T-cell (primary cell): ENCODE measurements at regions not wholly inside any gene's neighbourhood (a gene's known extent, or its start where the extent isn't known, plus 50 kb on each side); places are given as distances from the start of the nearest gene placed in this dataset.

Experiments
- ATAC-seq, 4 experiments: fragments of 200-7000 bp in 3 of 4; fragments of 150-1000 bp in 1 of 4; cut with Tn5 transposase; replicated peaks in 1 of 4; 1 replicate in 3 of 4; 2 replicates in 1 of 4; pipeline ENCODE4 v1.10.0; 2021; ENCODE audit warnings: moderate library complexity in 3 of 4, mild to moderate bottlenecking in 2 of 4, moderate number of reproducible peaks in 1 of 4
- CTCF ChIA-PET, 2 donors: fragments of 300-600 bp; sonication (Branson Sonifier 250); formaldehyde crosslinking; loops; one replicate each; lab custom pipeline; 2022; ENCODE audit warnings: antibody characterized with exemption in 2 of 2; lab: Charles Lee
- POLR2A ChIA-PET, 2 donors: fragments of 300-600 bp; sonication (Branson Sonifier 250); formaldehyde crosslinking; loops; one replicate each; lab custom pipeline; 2022; ENCODE audit warnings: antibody characterized with exemption in 2 of 2; lab: Charles Lee
- DNase-seq, 35 experiments: peaks; one replicate each; pipeline versions ENCODE4 v3.0.0 to v3.0.0-alpha.2; 2013 to 2023
- H3K27ac ChIP-seq: one replicate; pipeline ENCODE4 v1.5.1; 2013; ENCODE audit warnings: low read length
- H3K27me3 ChIP-seq, 2 experiments: replicated peaks in 1 of 2; 1 replicate in 1 of 2; 2 replicates in 1 of 2; pipeline versions ENCODE4 v1.6.1 to v1.7.0; 2013; ENCODE audit warnings: low read length in 1 of 2, mixed read lengths in 1 of 2; ENCODE audit not compliant: control insufficient read depth in 2 of 2, insufficient read depth in 2 of 2; ENCODE audit errors: extremely low read depth in 1 of 2
- H3K36me3 ChIP-seq, 2 donors: 1 replicate in 1 of 2; 2 replicates in 1 of 2; pipeline versions ENCODE4 v1.6.1 to v1.7.0; 2013; ENCODE audit warnings: low read length in 1 of 2; ENCODE audit not compliant: control insufficient read depth in 2 of 2, insufficient read depth in 1 of 2; ENCODE audit errors: extremely low read depth in 1 of 2
- H3K4me1 ChIP-seq, 2 experiments: 1 replicate in 1 of 2; 2 replicates in 1 of 2; pipeline versions ENCODE4 v1.6.1 to v1.7.0; 2013; ENCODE audit warnings: low read length in 2 of 2, mixed read lengths in 1 of 2; ENCODE audit not compliant: insufficient read depth in 2 of 2, control insufficient read depth in 1 of 2; ENCODE audit errors: extremely low read depth in 1 of 2
- H3K4me3 ChIP-seq, 2 donors: 1 replicate in 1 of 2; 2 replicates in 1 of 2; pipeline versions ENCODE4 v1.5.1 to v1.7.0; 2013; ENCODE audit warnings: mild to moderate bottlenecking in 2 of 2, low read length in 1 of 2, moderate library complexity in 1 of 2; ENCODE audit not compliant: control insufficient read depth in 1 of 2; ENCODE audit errors: extremely low read depth in 1 of 2
- H3K9me3 ChIP-seq: 2 replicates; pipeline ENCODE4 v1.7.0; 2013
- H3K27ac Mint-ChIP-seq, 2 donors: one replicate each; pipeline ENCODE4 v1.8.0; 2020 to 2021; ENCODE audit warnings: mild to moderate bottlenecking in 2 of 2, mixed read lengths in 2 of 2
- H3K27me3 Mint-ChIP-seq, 2 donors: one replicate each; pipeline ENCODE4 v1.8.0; 2021 to 2022; ENCODE audit warnings: mixed read lengths in 2 of 2
- H3K36me3 Mint-ChIP-seq: one replicate; pipeline ENCODE4 v1.8.0; 2021; ENCODE audit warnings: mixed read lengths
- H3K4me1 Mint-ChIP-seq, 3 donors: one replicate each; pipeline ENCODE4 v1.8.0; 2020 to 2022; ENCODE audit warnings: mixed read lengths in 3 of 3, mild to moderate bottlenecking in 1 of 3
- H3K4me3 Mint-ChIP-seq, 3 donors: one replicate each; pipeline ENCODE4 v1.8.0; 2020 to 2022; ENCODE audit warnings: mild to moderate bottlenecking in 3 of 3, mixed read lengths in 3 of 3, moderate library complexity in 3 of 3
- H3K9me3 Mint-ChIP-seq, 3 donors: one replicate each; pipeline ENCODE4 v1.8.0; 2020 to 2022; ENCODE audit warnings: mixed read lengths in 3 of 3
- WGBS: methylation state at CpG from one replicate; pipeline ENCODE4 v1.1.5; 2013; ENCODE audit warnings: missing lambda C conversion rate; ENCODE audit not compliant: insufficient coverage; 5-methylcytosine and 5-hydroxymethylcytosine counted together

DNA sequence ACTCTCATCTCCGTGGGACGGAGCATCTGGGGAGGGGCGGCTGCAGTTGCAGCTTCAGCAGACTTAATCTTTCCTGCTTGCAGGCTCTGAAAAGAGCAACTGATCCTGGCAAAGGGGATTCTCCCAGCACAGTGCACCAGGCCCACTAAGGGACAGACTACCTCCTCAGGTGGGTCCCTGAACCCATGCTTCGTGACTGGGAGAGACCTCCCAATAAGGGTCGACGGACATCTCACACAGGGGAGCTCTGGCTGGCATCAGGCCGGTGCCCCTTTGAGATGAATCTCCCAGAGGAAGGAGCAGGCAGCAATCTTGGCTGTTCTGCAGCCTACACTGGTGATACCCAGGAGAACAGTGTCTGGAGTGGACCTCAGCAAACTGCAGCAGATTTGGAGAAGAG lies 303.3 kb upstream of the FGF16 start:
- no peak for DNase-seq
- no peaks in the 10 kb centered on the region for H3K4me1 ChIP-seq

DNA sequence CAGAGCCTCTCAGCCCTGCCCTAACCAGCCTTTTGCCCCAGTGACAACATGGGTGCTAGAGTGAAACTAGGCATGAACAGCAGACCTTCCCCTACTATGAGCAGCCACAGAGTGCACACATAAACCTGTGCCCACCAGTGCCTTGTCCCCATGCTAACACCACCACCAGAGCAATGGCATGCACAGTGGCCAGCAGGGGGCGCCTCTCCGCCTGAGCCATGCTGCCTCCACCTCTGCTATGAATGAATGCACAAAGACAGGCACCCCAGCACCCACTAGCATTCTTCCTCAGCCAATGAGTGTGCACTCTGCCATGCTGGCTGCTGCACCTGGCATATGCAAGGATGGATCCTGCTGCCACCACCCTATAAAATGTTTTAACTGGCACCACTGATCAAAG lies 286.9 kb upstream of the FGF16 start:
- CTCF ChIA-PET, result no interaction called here
- Histone ChIP-seq H3K27me3 (no peaks in the 10 kb centered on the region), H3K9me3 (no peaks in the 10 kb centered on the region), H3K4me3 (no peak overlapping the region), H3K27ac (no peak overlapping the region), H3K36me3 (no peaks in the 10 kb centered on the region), H3K4me1 (no peaks in the 10 kb centered on the region)
- peaks cover 0 to 4% of the 10 kb centered on the region in 2 donors for H3K27me3 Mint-ChIP-seq
- H3K27ac Mint-ChIP-seq, result no peak overlapping the region
- H3K9me3 Mint-ChIP-seq, result peaks cover 8 to 22% (median 11%) of the 10 kb centered on the region in 3 donors
- POLR2A ChIA-PET, result no interaction called here
- no peak overlapping the region for H3K4me3 Mint-ChIP-seq
- DNase-seq (peak in 6 of 35 experiments; percentile 0 to 9 (median 6)), ATAC-seq (no peak)
- WGBS, result no CpG with 5 or more reads among the region's 2 CpGs
- H3K4me1 Mint-ChIP-seq, result no peaks in the 10 kb centered on the region
- H3K36me3 Mint-ChIP-seq, result no peaks in the 10 kb centered on the region

More for the DNA sequence above, 303.3 kb upstream of the FGF16 start:
- Mint-ChIP-seq H3K9me3 (peaks cover 0 to 4% (median 0%) of the 10 kb centered on the region in 3 donors), H3K4me1 (no peaks in the 10 kb centered on the region), H3K4me3 (no peak overlapping the region), H3K36me3 (no peaks in the 10 kb centered on the region), H3K27ac (no peak overlapping the region), H3K27me3 (peaks cover 2 to 14% of the 10 kb centered on the region in 2 donors)
- ChIA-PET CTCF (no interaction called here), POLR2A (interaction anchor here in 1 of 2 donors (0.7 kb wide), 1 partner anchor 1196 kb away, joined by 4 read pairs; no protein-coding TSS in a partner anchor)
- Histone ChIP-seq H3K27me3 (peaks cover 0 to 3% of the 10 kb centered on the region in 2 experiments), H3K36me3 (no peaks in the 10 kb centered on the region), H3K4me3 (no peak overlapping the region), H3K9me3 (no peaks in the 10 kb centered on the region), H3K27ac (no peak overlapping the region)
- ATAC-seq, result no peak
- WGBS, result 95% methylated on average over 3 of the region's 7 CpGs

DNA sequence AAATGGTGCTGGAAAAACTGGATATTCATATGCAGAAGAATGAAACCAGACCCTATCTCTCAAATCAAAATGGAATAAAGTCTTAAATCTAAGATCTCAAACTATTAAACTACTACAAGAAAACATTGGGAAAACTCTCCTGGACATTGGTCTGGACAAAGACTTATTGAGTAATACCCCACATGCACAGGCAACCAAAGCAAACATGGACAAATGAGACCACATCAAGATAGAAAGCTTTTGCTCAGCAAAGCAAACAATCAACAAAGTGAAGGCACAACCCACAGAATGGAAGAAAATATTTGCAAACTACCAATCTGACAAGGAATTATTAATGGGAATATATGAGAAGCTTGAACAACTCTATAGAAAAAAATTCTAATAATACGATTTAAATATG lies 284.4 kb upstream of the FGF16 start:
- Mint-ChIP-seq H3K27me3 (peaks cover 0 to 2% of the 10 kb centered on the region in 2 donors), H3K9me3 (peaks cover 8 to 18% (median 11%) of the 10 kb centered on the region in 3 donors), H3K27ac (no peak overlapping the region), H3K36me3 (no peaks in the 10 kb centered on the region), H3K4me3 (no peak overlapping the region), H3K4me1 (no peaks in the 10 kb centered on the region)
- H3K36me3 ChIP-seq, result no peaks in the 10 kb centered on the region
- H3K27ac ChIP-seq, result no peak overlapping the region
- ATAC-seq (no peak), DNase-seq (no peak)
- H3K4me1 ChIP-seq, result no peaks in the 10 kb centered on the region
- no peak overlapping the region for H3K4me3 ChIP-seq
- no CpG with 5 or more reads among the region's 1 CpG for WGBS
- ChIA-PET CTCF (no interaction called here), POLR2A (no interaction called here)
- no peaks in the 10 kb centered on the region for H3K27me3 ChIP-seq
- no peaks in the 10 kb centered on the region for H3K9me3 ChIP-seq

DNA sequence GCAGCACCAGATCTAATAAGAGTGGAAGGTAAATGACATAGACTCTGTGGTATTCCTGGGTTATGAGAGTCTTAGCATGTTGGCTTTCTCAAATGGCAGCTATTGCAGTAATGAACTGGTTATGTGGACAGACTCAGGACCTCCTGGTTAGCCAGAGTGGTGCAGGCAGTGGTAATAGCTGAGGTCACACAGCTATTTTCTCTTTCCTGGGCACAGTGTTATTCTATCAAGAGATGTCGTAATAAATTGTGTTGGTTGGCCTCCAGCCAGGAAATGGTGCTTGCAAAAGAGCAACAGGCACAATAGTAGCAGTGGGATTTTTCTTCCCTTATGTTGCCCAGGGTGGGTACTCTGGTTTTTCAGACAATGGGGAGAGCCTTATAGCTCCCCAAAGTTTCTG lies 279.2 kb upstream of the FGF16 start:
- ATAC-seq, result no peak
- Histone ChIP-seq H3K9me3 (no peaks in the 10 kb centered on the region), H3K27ac (no peak overlapping the region), H3K4me1 (no peaks in the 10 kb centered on the region), H3K27me3 (no peaks in the 10 kb centered on the region), H3K36me3 (no peaks in the 10 kb centered on the region), H3K4me3 (no peak overlapping the region)
- H3K27ac Mint-ChIP-seq, result no peak overlapping the region
- no CpG with 5 or more reads among the region's 1 CpG for WGBS
- DNase-seq, result no peak
- no peak overlapping the region for H3K4me3 Mint-ChIP-seq
- H3K27me3 Mint-ChIP-seq, result peaks cover 2 to 4% of the 10 kb centered on the region in 2 donors
- POLR2A ChIA-PET, result no interaction called here
- CTCF ChIA-PET, result no interaction called here
- no peaks in the 10 kb centered on the region for H3K36me3 Mint-ChIP-seq
- peaks cover 0 to 2% (median 0%) of the 10 kb centered on the region in 3 donors for H3K9me3 Mint-ChIP-seq
- no peaks in the 10 kb centered on the region for H3K4me1 Mint-ChIP-seq

DNA sequence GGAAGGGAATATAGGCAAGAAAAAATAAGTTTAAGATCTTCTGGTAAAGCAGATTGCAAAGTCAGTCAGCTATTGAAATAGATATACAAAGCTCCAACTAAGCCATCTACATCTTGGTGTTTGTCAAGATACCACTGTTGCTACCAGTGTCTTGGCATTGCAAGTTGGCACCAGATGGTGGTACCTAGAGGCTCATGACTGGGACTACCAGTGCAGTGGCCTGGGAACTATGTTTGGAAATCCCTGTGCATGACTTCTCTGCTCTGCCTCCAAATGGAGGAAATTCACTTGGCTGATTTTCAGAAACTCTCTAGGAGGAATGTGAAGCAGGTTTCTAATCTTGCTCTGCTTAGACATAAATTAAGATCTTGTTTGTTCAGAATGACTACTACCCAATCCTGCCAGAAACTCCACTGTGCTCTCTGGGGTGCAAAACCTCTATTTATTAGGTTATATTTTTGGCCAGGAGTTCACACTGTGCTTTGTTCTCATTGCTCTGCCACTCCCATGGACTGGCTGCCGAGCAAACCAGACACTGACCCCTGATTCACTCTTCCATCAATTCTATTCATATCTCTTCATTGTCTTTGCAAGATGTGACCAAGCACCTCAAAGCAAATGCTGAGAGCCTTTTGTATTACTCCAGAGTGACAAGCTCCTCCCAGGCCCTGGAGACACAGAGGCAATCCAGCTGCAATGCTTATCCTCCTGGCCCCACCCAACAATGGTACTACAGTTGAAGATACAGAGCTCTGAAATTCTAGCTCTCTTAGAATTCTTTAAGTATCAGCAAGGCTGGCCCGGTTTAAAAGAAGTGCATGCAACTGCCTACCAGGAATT lies 272.3 kb upstream of the FGF16 start:
- peaks cover 0 to 6% of the 10 kb centered on the region in 2 donors for H3K27me3 Mint-ChIP-seq
- 83% methylated on average over 1 of the region's 2 CpGs for WGBS
- Histone ChIP-seq H3K27ac (no peak overlapping the region), H3K4me1 (no peaks in the 10 kb centered on the region), H3K36me3 (no peaks in the 10 kb centered on the region), H3K9me3 (no peaks in the 10 kb centered on the region), H3K4me3 (no peak overlapping the region), H3K27me3 (no peaks in the 10 kb centered on the region)
- H3K4me3 Mint-ChIP-seq, result no peak overlapping the region
- no peak for ATAC-seq
- no peaks in the 10 kb centered on the region for H3K36me3 Mint-ChIP-seq
- ChIA-PET POLR2A (no interaction called here), CTCF (no interaction called here)
- H3K4me1 Mint-ChIP-seq, result no peaks in the 10 kb centered on the region
- H3K9me3 Mint-ChIP-seq, result peaks cover 0 to 7% (median 0%) of the 10 kb centered on the region in 3 donors
- DNase-seq, result no peak
- no peak overlapping the region for H3K27ac Mint-ChIP-seq

DNA sequence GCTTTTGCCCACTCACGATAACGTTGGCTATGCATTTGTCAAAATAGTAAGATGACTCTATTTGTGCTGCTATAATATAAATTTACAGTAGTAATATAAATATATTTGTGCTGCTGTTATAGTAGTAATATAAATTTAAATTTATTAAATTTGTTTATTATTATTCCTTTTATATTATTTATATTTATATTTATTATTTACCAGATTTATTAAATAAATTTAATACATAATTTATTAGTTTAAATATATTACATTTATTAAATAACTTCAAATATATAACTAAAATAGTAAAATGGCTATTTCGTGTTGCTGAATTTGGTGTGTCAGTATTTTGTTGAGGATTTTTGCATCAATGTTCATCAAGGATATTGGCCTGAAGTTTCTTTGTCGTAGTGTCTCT lies 246.5 kb upstream of the FGF16 start:
- no peak overlapping the region for H3K27ac ChIP-seq
- no peaks in the 10 kb centered on the region for H3K9me3 ChIP-seq
- ATAC-seq, result no peak
- H3K27me3 ChIP-seq, result no peaks in the 10 kb centered on the region
- H3K27me3 Mint-ChIP-seq, result peaks cover 0 to 12% of the 10 kb centered on the region in 2 donors
- H3K4me1 Mint-ChIP-seq, result no peaks in the 10 kb centered on the region
- H3K4me3 Mint-ChIP-seq, result no peak overlapping the region
- peaks cover 0 to 11% (median 4%) of the 10 kb centered on the region in 3 donors for H3K9me3 Mint-ChIP-seq
- POLR2A ChIA-PET, result no interaction called here
- no peaks in the 10 kb centered on the region for H3K36me3 Mint-ChIP-seq
- H3K4me1 ChIP-seq, result no peaks in the 10 kb centered on the region
- DNase-seq, result no peak
- WGBS, result 60% methylated on average over 1 of the region's 4 CpGs
- H3K36me3 ChIP-seq, result no peaks in the 10 kb centered on the region
- CTCF ChIA-PET, result interaction anchor here in 1 of 2 donors (0.6 kb wide), 1 partner anchor 1842 kb away, joined by 3 read pairs; no protein-coding TSS in a partner anchor
- no peak overlapping the region for H3K27ac Mint-ChIP-seq
- H3K4me3 ChIP-seq, result no peak overlapping the region
